Esophagus squamous epithelium (tissue), 4 donors: ENCODE measurements at regions not wholly inside any gene's neighbourhood (a gene's known extent, or its start where the extent isn't known, plus 50 kb on each side); places are given as distances from the start of the nearest gene placed in this dataset.

ENCODE experiments used
- CTCF ChIP-seq, 6 experiments: fragments of 450-650 bp in 4 of 6; fragments of 200-600 bp in 2 of 6; sonication (generic) in 2 of 6; IDR thresholded peaks; one replicate each; pipeline ENCODE4 v1.5.1; 2016 to 2019; ENCODE audit warnings: antibody characterized with exemption in 6 of 6, mild to moderate bottlenecking in 4 of 6, moderate library complexity in 4 of 6
- POLR2A ChIP-seq, 4 donors: fragments of 450-650 bp; IDR thresholded peaks; one replicate each; pipeline ENCODE4 v1.6.1; 2017; ENCODE audit warnings: antibody characterized with exemption in 4 of 4, mild to moderate bottlenecking in 4 of 4, moderate library complexity in 3 of 4

- no peak for TF ChIP-seq POLR2A (IDR thresholded peaks at IDR 0.05)
- no peak for TF ChIP-seq CTCF (IDR thresholded peaks at IDR 0.05)
Observed at GRCh38 chr5:159550951-159551350, 220.7 kb upstream of the IL12B start.
